ENCODE measurements at regions not wholly inside any gene's neighbourhood (a gene's known extent, or its start where the extent isn't known, plus 50 kb on each side); places are given as distances from the start of the nearest gene placed in this dataset.

DNA sequence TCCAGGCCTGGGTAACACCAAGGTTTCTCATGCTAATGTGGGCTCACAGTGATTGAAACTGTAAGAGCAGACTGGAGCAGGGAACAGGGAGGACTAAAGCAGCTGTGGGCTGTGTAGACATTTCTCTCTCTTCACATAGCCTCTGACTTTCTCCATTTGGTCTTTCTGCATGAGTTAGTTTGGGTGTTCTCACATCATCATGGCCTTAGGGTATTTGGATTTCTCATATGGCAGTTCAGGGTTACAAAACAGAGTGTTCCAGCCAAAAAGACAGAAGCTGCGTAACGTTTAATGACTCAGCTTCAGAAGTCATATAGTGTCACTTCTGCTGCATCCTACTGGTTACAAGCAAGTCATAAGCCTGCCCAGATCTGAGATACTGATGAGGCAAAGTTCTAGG lies 52.0 kb upstream of the OSBPL8 start:
- no peak for DNase-seq

DNA sequence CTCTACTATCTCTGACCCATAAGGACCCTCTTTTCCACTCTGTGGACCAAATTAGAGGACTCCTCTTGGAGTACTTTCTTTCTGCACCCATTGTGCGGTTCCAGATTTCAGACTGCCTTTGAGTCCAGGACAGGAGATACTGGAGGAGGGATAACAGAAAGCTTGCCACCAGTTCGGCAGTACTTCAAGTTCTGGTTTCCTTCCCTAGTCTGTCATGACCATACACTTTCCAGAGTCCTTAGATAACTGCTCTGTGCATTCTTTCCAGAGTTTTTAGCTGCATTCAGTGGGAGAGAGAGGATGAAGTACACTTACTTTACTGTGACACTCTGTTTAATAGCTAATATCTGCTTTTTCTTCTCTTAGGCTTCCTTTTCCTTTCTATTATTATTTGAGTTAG lies 54.8 kb upstream of the OSBPL8 start:
- DNase-seq = no peak

DNA sequence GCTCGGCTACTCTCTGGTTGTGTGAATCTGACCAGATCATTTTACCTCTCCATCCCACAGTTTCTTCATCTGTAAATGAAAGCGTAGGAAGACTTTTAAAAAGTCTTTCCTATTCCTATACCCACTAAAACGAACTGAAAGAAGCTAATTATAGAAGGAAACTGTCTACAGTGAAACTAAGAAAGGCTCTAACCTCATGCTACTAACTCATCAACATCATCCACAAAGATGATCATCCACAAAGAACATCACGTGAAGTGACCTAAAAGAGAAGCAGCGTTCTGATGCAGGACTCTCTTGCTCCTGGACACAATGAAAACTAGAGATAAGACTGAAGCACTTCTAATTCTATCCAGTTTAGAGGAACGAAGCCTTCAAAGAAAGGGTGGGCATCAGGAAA lies 58.5 kb upstream of the OSBPL8 start:
- DNase-seq = no peak

DNA sequence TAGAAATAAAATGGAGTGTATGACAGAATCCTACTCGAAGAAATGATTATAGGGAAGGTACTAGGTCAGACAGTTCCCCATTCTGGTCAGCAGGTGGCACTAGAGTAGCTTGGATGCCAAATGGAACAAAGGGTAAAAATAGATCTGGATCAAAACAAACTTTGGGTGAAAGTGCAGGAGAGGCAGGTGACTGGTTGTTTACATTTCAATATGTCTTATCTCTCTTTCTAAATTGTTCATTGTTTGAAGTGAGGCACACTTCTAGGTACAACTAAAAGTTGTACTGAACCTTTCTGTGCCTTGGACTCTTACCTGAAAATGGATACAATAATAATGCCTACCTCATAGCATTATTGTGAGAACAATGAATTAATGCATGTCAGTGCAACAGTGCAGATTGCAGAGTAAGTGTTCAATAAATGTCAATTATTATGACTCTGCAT lies 62.0 kb upstream of the OSBPL8 start:
- peak; percentile 63 for DNase-seq

DNA sequence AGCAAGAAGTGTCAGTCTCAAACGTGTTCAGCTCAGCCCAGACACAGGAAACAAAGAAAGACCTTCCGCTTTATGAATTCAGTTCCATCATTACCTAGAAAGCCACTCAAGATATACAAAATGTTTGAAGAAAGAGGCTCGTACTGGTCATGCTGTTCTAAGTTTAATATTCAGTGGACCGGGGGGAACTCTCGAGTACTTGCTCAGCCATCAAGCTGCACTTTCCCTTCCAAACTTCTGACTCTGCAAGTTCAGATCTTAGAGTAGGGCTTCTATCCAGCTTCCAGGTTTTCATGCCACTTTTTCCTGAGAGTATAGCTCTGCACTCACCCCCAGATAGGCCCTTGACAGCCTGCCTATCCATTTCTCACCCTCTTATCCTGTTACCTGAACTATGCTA lies 62.8 kb upstream of the OSBPL8 start:
- no peak for DNase-seq

DNA sequence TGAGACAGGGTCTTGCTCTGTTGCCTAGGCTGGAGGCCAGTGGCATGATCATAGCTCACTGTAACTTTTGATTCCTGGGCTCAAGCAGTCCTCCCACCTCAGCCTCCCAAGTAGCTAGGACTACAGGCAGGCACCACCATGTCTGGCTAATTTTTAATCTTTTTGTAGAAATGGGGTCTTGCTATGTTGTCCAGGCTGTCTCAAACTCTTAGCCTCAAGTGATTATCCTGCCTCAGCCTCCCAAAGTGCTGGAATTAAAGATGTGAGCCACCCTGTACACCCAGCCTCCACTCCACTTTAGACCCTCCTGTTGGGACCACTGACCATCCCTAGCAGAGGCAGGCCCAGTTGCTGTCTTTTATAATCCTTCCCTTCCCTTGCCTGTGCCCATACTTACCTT lies 63.3 kb upstream of the OSBPL8 start:
- no peak for DNase-seq

DNA sequence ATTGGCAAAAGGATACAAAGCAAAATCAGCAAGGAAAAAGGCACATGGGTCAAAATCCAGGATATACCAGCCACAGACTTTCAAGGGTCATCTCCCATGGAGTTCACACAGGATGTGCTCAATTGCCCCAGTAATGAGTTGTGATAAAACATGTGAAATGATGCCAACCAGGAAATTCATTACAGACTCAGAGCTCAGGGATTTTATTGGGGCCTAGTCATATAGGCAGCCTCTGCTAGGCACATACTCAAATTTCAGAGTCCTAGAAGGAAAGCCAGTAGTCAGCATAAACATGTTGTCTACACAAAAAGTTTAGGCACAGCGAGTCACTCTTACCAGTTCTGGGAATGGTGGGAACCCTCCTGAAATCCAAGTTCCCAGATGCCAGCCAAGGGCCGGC lies 64.4 kb upstream of the OSBPL8 start:
- DNase-seq = no peak

DNA sequence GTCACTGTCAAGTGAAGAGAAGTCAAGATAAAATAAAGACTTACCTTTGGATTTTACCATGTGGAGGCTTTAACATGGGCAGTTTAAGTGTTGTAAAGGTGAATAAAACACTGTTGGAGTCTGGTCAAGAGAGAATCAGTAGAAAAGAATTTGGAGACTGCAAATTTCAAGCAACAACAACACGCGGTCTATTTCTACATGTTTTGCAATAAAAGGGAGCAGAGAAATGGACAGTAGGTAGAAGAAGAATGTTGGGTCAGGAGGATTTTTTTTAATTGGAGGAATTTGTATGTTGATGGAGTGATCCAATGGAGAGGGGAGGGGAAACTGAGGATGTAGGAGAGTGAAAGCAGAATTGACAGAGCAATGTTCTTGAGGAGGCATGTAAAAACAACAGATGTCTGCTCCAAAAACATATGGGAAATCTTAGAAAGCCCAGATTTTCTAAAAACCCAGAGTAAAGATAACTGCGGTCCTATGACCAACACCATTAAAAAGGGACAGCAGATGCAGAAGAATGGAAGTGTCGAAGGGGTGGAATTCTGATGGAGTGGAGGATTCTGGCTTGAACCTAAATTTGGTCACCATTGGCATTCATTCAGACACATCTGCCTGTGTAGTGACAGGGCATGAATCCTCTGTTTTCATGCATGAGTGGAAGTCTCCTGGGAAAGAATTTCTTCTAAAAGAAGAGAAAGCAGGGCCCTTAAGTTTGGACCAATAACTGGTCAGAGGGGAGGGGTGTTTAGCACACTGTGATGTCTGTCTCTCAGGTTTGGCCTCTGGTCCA lies 68.0 kb upstream of the OSBPL8 start:
- DNase-seq = no peak

DNA sequence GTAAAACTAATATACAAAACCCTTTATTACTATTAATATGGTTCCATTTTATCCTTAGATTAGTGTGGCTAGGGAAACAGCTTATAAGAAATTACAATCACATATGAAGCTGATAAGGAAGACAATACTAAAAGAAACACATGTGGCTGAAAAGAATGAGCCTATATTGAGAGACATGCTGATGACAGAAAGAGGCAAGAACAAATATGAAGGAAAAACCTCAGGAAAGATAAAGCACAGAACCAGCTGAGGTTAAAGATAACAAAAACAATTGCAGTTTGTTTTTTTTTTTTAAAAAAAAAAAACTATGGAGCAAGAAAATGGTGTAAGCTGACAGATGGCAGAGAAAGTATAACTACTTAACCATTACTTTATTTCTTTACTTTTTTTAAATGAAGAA lies 69.2 kb upstream of the OSBPL8 start:
- DNase-seq = no peak

DNA sequence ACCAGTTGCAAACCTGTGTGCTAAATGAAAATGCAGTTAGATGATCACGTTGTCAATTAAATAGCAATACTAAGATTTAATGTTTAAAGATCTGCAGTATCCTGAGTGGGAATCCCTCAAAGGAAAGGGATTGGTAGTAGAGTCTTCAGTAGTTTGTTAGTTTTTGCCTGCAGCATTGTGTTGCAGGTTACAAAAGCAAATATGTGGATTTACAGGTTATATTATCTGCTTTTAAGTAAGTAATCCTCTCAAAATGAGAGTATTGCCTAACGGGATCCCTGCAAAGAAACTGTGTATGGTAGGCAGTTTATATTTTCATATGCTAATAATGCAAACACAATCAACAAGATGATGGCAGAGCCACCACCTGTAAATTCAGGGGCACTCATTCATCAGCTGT lies 72.2 kb upstream of the OSBPL8 start:
- DNase-seq = no peak

DNA sequence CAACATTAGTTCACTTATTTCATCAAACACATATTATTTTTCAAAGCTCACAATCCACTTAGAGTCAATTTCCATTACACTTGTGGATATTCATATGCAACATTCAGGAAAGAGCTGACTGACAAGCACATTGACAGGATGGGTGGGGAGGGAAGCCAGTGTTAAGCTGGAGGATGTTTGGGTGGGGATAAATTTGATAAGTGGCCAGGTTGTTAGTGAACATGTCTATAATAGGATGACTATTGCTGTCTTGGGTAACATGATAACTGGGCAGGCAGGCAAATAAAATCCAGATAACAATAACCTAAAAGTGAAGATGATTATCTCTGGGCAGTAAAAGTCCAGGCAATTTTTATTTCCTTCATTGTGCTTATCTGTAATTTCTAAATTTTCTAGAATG lies 73.8 kb upstream of the OSBPL8 start:
- DNase-seq = no peak

DNA sequence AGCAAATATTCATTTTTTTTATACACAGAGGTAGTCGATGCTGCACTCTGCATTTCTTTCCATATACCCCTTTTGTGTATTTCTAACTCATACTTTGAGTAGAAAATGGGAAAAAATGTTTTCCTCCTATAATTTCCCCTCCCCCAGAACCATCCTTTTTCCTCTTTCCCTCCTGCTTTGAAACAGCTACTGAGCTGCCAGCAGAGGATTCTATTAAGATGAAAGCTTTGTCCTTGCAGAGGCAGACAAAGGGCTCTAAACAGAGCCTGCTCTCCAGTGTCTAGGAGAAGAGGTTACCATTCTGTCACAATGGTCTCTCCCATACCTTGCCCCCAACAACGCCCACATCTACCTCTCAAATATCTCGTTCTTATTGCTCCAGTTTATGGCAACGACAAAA lies 74.6 kb upstream of the OSBPL8 start:
- DNase-seq = no peak

DNA sequence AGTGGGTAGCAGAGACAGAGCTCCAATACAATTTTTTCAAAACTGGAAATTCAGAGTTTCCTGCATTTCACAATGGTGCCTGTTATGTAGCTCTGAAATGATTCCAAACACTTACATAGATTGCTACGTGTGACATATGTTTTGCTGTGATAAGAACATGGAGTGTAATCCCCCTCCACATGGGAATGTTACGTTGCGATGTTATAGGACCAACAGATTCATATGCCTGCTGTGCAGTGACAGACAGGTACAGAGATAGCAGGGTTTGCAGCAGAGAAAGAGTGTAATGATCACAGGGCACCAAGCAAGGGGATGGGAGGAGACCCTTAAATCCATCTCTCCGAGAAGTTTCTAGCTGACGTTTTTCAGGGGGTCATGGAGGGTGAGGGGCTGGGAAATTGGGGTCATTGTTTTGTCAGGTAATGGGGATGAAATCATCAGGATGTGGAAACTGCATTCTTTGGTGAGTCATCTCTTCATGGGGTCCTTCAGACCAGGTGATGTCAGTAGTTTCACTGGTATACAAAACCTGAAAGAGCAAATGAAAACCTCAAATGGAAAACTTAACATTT lies 76.6 kb upstream of the OSBPL8 start:
- DNase-seq = no peak

DNA sequence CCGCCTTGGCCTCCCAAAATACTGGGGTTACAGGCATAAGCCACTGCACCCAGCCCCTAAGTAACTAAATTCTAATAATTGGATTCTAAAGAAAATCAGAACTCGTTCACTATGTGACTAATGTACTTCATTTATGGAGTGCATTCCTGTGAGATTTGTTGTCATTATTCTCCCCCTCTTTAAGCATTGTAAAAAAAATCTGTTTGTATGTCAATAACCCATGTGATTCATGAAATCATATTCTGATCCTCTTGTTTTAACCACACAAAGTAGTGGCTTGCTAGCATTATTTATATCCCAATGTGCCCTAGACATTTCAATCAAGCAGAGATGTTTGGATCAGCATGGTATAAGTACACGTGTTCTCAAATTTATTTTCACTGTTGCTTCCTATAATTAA lies 78.2 kb upstream of the OSBPL8 start:
- no peak for DNase-seq

DNA sequence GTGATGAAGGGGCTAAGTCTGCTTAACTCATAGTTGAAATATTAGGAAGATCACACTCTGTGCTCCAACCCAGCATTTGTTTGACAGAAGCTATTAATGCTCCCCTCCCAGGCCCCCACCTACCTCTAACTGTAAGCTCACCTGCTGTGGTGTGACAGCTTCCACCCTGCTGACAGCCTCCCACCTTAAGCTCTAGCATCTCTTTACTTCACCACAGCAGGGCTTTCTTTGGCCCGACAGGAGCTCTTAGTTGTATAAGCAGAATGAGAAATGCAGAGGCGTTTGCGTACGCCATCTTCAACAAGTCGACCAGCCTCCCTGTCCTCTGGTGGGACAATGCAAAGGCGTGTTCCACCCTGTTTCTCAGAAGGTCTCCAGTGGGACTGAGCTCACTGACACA lies 80.1 kb upstream of the OSBPL8 start:
- no peak for DNase-seq

DNA sequence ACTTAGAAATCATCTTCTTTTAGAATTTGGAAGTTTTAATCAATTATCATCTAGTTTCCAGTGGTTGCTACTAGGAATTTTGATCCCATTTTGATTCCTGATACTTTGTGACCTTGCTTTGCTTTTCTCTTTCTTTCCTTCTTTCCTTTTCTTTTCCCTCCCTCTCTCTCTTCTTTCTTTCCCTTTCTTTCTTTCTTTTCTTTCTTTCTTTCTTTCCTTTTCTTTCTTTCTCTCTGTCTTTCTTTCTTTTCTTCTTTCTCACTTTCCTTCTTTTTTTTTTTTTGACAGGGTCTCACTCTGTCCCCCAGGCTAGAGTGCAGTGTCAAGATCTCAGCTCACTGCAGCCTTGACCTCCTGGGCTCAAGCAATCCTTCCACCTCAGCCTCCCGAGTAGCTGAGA lies 81.5 kb upstream of the OSBPL8 start:
- DNase-seq = no peak

DNA sequence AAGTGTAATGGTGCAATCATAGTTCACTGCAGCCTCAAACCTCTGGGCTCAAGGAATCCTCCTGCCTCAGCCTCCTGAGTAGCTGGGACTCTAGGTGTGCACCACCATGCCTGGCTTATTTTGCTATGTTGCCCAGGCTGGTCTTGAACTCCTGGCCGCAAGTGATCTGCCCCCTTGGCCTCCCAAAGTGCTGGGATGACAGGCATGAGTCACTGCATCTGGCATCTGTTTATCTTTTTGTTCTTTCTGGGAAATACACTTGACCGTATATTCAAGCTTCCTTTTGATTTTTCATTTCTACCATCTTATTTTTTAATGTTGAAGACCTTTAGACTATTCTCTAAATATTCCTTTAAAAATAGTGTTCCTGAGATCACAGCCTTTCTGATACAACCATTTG lies 82.4 kb upstream of the OSBPL8 start:
- no peak for DNase-seq

DNA sequence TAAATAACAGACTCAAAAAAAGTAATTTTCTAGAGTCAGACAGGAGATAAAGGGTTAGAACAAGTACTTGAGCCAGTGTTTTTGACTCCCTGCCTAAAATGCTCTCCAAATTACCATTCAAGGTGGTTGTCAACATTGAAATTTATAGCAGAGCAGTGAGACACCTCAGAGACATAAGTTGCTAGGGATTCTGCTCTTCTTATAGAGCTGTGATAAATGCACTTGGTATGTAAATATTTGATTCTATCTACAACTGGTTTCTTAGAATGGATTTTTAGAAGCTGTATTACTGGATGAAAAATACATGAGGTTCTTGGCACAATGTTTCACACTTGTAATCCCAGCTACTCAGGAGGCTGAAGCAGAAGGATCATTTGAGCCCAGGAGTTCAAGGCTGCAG lies 83.9 kb upstream of the OSBPL8 start:
- DNase-seq = no peak

DNA sequence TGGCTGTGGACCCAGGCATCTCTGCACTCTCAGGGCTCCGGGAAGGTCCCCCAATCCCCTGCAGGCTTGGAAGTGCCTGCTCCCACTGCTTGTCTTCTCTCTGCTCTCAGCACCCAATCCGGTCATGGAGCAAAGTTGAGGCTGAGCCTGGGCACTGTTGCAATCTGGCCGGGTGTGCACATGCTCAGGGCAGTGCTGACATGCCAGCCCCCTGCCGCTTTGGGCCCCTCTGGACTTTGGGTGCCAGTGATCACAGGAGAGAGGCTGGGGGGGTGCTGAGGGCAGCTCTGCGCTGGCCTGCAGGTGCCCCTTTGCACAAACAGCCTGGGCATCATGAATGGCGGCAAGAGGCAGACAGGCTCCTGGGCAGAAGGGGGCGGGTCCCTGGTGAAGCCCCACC lies 85.4 kb upstream of the OSBPL8 start:
- no peak for DNase-seq

DNA sequence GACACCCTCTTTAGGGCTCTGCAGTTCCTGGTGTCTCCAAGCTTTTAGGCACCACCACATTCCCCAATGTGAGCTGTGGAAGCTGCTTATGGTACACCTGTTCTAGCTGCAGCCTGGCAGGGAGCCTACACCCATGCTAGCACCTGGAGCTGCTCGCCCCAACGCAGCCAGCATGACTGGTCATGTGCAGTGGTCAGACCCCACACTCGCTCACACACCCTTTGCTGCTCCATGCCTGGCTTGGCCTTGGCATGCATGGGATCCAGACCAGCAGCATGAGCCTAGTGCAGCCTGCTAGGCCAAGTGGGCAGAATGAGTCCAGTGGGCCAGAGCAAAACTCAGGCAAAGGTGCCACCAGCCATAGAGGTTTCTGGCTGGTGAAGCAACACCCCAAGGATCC lies 86.4 kb upstream of the OSBPL8 start:
- no peak for DNase-seq

DNA sequence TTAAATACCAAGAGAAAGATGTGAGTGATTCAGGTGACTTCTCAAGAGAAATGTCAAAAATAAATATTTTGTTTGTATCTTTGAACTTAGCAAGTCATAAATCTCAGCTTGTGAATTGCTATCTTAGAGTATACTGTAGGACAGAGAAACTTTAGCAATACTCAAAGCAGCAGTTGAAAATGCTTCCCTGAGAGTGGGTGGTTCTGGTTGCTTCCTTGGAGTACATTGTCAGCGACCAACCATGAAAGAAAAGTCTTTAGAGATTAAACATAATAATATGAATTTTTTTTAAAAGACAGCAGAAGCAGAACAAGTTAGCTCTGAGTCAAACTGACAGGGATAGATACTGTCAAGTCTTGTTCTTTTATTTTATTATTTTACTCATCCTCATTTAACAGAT lies 86.8 kb upstream of the OSBPL8 start:
- DNase-seq = no peak

DNA sequence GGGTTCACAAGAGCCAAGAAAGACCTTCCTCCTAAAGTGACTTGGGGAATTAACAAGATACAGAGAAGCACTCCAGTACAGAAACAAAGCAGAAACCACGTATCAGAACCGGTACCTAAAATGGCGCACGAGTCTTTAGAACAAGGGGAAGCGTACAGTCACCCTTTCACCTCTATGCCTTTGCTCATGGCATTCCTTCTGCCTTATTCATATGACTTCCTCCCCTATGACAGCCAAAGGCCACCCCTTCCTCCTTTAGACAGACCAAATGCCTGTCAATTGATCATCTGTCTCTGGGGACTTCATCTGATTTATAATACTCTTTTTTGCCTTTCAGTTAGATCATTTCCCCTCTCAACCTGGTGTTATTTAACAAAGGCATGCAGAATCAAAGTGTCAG lies 89.5 kb upstream of the OSBPL8 start:
- no peak for DNase-seq

DNA sequence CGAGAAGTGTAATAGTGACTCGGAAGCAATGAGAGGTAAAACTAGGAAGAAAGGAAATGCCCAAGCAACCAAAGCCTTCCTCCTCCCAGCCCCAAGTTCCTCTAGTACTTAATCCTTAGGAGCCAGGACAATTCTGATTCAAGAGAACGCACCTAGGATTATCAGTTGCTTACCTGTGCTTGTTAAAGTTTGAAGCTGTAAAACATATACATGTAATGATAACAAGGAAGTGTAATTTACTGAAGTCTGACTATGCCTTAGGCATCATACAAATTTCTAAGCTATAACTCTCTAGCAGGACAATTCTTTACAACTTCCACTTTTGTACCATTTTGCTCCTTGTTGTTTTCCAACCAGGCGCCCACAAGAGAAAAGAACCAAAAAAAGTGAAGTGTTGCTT lies 92.8 kb upstream of the OSBPL8 start:
- DNase-seq = no peak

DNA sequence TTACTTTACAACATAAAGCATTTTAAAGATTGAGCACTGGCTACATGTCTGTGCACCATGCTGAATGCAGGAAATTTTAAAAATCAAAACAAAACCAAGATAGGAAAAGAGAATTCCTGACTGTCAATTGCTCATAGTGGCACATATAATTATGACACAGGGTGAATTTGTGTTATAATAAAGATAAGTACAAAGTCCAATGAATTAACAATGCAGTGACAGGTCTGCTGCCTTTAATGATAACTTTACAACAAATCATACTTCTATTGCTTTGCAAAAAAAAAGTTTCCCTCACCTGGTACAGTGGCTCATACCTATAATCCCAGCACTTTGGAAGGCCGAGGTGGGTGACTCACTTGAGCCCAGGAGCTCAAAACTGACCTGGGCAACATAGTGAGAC lies 93.8 kb upstream of the OSBPL8 start:
- no peak for DNase-seq

DNA sequence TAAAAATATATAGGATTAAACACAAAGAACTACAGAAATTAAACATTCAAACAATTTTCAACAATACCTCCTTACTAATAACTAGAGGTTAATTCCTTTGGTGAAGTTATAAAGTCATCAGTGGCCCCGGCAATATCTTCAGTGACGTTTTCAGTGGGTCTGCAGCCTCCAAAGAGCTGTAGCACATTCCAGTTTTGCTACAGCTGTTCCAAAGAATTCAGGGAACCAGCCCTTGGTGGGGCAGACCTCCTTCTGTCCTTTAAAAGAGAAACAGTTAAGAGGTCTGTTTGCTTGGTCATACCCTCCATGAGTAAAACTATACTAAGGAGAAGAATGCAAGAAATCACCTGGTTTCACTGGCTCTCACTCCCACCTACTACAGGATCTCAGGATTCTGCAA lies 99.2 kb upstream of the ZDHHC17 start:
- no peak for DNase-seq
